GM21528 (cell line): ENCODE measurements at regions not wholly inside any gene's neighbourhood (a gene's known extent, or its start where the extent isn't known, plus 50 kb on each side); places are given as distances from the start of the nearest gene placed in this dataset.

ENCODE experiments used
- ATAC-seq: cut with Tn5 transposase; IDR thresholded peaks from one replicate; pipeline ENCODE4 v1.9.1; 2021; ENCODE audit warnings: mild to moderate bottlenecking, moderate library complexity; ENCODE audit not compliant: unreplicated experiment, low FRiP score

GRCh38 chr2:150607390-150607811, 119.9 kb upstream of the RND3 start:
- no peak for ATAC-seq

GRCh38 chr2:150606380-150607060, 119.1 kb upstream of the RND3 start:
- no peak for ATAC-seq

GRCh38 chr2:150605664-150606063, 118.2 kb upstream of the RND3 start:
- no peak for ATAC-seq

GRCh38 chr2:150601280-150602038, 114.0 kb upstream of the RND3 start:
- no peak for ATAC-seq

- ATAC-seq: no peak
These were observed 112.4 kb upstream of the RND3 start for GRCh38 chr2:150599889-150600288.

- no peak for ATAC-seq
These were observed 110.9 kb upstream of the RND3 start for GRCh38 chr2:150598383-150598782.

- ATAC-seq: no peak
These were observed 108.5 kb upstream of the RND3 start for GRCh38 chr2:150595803-150596470.

- ATAC-seq: no peak
These were observed 106.8 kb upstream of the RND3 start for GRCh38 chr2:150594299-150594698.

GRCh38 chr2:150591496-150592285, 104.2 kb upstream of the RND3 start:
- no peak for ATAC-seq

GRCh38 chr2:150589681-150590080, 102.2 kb upstream of the RND3 start:
- ATAC-seq: no peak

- ATAC-seq: no peak
These were observed 101.0 kb upstream of the RND3 start for GRCh38 chr2:150588506-150588870.

GRCh38 chr2:150587547-150588505, 100.4 kb upstream of the RND3 start:
- ATAC-seq: no peak

- no peak for ATAC-seq
These were observed 99.4 kb upstream of the RND3 start for GRCh38 chr2:150586858-150587257.

GRCh38 chr2:150585221-150585971, 97.9 kb upstream of the RND3 start:
- no peak for ATAC-seq

- ATAC-seq: no peak
These were observed 96.6 kb upstream of the RND3 start for GRCh38 chr2:150584081-150584480.

GRCh38 chr2:150581717-150582472, 94.4 kb upstream of the RND3 start:
- ATAC-seq: no peak

- no peak for ATAC-seq
These were observed 91.0 kb upstream of the RND3 start for GRCh38 chr2:150578481-150578880.

GRCh38 chr2:150575861-150576260, 88.4 kb upstream of the RND3 start:
- ATAC-seq: no peak
